ENCODE measurements at regions not wholly inside any gene's neighbourhood (a gene's known extent, or its start where the extent isn't known, plus 50 kb on each side); places are given as distances from the start of the nearest gene placed in this dataset.

- TF ChIP-seq CTCF (IDR thresholded peaks at IDR 0.05), result no peak
- TF ChIP-seq POLR2A (IDR thresholded peaks at IDR 0.05), result no peak
- no peak for TF ChIP-seq EP300 (IDR thresholded peaks at IDR 0.05)
These were observed 118.1 kb upstream of the SHISA6 start for GRCh38 chr17:11122908-11123307.

Measured in ovary (tissue), 3 donors.